ENCODE measurements at regions not wholly inside any gene's neighbourhood (a gene's known extent, or its start where the extent isn't known, plus 50 kb on each side); places are given as distances from the start of the nearest gene placed in this dataset.

DNA sequence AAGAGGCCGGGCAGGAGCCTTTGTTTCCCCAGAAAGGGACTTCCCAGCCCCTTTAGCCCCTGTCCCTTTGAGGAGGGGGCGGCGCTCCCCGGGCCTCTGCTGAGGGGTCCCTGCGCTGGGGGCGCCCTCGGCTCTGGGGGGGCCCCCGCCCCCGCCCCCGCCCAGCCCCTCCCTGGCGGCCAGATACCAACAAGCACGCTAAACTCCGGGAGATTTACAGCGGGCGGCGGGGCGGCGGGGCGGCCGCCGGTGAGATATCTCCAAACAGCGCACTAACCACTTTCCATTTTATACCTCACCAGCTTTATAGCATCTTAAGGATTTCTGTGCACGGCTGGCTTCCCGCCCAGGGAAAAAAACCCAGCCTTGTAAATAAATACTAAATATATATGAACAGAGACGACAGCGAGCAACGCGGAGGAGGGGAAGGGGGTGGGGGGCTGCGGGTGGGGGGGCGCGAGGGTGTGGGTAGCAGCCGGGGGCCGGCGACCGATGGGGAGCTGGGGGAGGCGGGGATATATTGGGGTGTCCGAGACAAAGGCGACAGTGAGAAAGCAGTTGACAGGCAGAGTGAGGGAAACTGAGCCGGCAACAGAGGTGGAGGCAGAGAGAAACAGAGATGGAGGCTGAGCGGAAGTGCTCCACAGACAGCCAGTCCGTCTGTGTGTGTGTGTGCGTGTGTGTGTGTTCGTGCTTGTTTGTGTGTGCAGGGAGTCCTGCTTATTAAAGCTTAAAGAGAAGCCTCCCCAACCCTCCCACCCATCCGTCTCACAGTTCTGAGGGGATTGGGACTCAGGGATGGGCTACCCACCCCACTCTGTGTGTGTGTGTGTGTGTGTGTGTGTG lies 85.8 kb downstream of the HIF1AN start:
- no peak overlapping the region for H3K4me3 ChIP-seq
- ATAC-seq (no peak), DNase-seq (no peak)
- no peaks in the 10 kb centered on the region for H3K4me1 ChIP-seq
- peaks cover 34 to 67% (median 66%) of the 10 kb centered on the region in 3 donors for H3K27me3 ChIP-seq
- in situ Hi-C loops (cut with MboI; ENCODE audit: low sequenced_read_pairs in 4 of 4) (no loop called here), intact Hi-C loops (cut with DNase I; ENCODE audit: low total_unique reads) (no loop called here)
- no peaks in the 10 kb centered on the region for H3K36me3 ChIP-seq
- no peak for TF ChIP-seq POLR2A (IDR thresholded peaks at IDR 0.05)
- TF ChIP-seq, protein P1, sequence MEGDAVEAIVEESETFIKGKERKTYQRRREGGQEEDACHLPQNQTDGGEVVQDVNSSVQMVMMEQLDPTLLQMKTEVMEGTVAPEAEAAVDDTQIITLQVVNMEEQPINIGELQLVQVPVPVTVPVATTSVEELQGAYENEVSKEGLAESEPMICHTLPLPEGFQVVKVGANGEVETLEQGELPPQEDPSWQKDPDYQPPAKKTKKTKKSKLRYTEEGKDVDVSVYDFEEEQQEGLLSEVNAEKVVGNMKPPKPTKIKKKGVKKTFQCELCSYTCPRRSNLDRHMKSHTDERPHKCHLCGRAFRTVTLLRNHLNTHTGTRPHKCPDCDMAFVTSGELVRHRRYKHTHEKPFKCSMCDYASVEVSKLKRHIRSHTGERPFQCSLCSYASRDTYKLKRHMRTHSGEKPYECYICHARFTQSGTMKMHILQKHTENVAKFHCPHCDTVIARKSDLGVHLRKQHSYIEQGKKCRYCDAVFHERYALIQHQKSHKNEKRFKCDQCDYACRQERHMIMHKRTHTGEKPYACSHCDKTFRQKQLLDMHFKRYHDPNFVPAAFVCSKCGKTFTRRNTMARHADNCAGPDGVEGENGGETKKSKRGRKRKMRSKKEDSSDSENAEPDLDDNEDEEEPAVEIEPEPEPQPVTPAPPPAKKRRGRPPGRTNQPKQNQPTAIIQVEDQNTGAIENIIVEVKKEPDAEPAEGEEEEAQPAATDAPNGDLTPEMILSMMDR (IDR thresholded peaks at IDR 0.05 in 4 of 5, conservative IDR thresholded peaks at IDR 0.05 in 1 of 5), result no peak
- H3K9me3 ChIP-seq, result no peaks in the 10 kb centered on the region
- no peak overlapping the region for H3K27ac ChIP-seq

DNA sequence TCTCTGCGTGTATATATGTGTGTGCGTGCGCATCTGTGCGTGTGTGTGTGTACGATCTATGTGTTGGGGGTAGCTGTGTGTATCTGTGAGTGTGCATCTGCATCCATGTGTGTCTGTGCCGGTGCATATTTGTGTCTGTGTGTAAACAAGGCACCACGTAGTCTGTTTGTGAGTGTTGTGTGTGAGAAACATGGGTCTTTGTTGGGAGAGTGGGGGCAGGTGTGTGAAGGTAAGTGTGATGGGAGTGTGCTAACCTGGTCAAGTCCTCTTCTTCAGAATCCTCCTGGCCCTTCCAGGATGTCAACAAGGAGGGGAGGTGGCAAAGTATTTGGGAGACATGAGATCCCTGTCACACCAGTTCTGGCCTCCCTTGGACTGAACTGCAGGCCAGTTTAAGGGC lies 87.2 kb downstream of the HIF1AN start:
- ATAC-seq (no peak), DNase-seq (no peak)
- no peak overlapping the region for H3K4me3 ChIP-seq
- H3K36me3 ChIP-seq, result no peaks in the 10 kb centered on the region
- no peak overlapping the region for H3K27ac ChIP-seq
- intact Hi-C loops (cut with DNase I; ENCODE audit: low total_unique reads), result no loop called here
- H3K4me1 ChIP-seq, result no peaks in the 10 kb centered on the region
- in situ Hi-C loops (cut with MboI; ENCODE audit: low sequenced_read_pairs in 4 of 4), result no loop called here
- no peaks in the 10 kb centered on the region for H3K9me3 ChIP-seq
- peaks cover 31 to 65% (median 56%) of the 10 kb centered on the region in 3 donors for H3K27me3 ChIP-seq
- TF ChIP-seq, protein P1 (IDR thresholded peaks at IDR 0.05 in 4 of 5, conservative IDR thresholded peaks at IDR 0.05 in 1 of 5), result no peak
- no peak for TF ChIP-seq POLR2A (IDR thresholded peaks at IDR 0.05)

DNA sequence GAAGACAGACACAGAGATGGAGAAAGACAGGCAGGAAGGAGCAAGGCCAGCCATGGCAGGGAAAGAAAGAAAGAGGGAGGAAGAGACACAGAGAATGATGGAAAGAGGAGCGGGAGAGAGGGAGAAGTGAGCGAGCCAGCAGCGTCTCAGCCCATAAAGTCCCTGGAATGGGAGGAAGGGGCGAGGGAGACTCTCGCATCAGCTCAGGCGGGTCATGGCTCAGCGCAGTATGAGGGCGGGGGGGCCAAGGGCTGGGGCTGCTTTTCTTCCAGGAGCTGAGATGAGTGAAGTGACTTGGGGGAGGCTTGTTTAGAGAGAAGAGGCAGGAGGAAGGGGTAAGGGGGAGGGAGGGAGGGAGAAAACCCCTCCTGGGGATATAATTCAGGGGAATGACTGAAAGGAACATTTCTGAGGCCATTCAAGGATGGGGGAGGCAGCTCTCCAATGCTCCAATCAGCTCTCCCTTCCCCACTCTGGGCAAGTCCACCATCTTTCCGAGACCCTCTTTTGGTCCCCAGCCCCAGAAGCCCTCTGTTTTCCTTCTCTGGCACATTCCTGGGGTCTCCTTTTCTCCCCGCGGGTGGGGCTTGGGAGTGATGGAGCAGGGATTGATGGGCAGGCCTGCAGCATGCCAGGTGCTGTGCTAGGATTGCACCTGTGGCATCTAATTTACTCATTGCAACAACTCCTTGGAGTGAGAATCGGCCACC lies 87.9 kb downstream of the HIF1AN start:
- in situ Hi-C loops (cut with MboI; ENCODE audit: low sequenced_read_pairs in 4 of 4), result no loop called here
- Histone ChIP-seq H3K27ac (no peak overlapping the region), H3K9me3 (no peaks in the 10 kb centered on the region), H3K4me3 (no peak overlapping the region), H3K27me3 (peaks cover 31 to 58% (median 51%) of the 10 kb centered on the region in 3 donors), H3K36me3 (no peaks in the 10 kb centered on the region), H3K4me1 (no peaks in the 10 kb centered on the region)
- TF ChIP-seq, protein P1 (IDR thresholded peaks at IDR 0.05 in 4 of 5, conservative IDR thresholded peaks at IDR 0.05 in 1 of 5), result no peak
- TF ChIP-seq POLR2A (IDR thresholded peaks at IDR 0.05), result no peak
- intact Hi-C loops (cut with DNase I; ENCODE audit: low total_unique reads), result no loop called here
- ATAC-seq, result no peak
- no peak for DNase-seq

DNA sequence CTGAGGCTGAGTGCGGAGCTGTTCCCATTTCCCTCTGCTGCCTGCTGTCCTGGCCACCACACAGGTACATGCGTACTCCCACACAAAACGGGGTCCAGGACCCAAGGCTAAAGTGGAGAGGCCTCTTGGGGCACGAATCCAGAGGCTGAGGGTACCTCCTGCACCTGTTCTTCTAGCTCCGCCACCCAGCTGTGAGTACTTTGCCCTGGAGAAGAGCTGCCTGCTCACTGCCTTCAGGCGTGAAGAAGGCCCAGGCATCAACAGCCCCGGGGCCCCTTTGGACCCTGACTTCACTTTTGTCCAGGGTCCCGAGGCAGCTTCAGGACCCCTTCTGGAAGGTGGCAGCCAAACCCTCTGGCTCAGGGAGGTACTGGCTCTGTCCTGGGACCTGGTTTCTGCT lies 88.6 kb downstream of the HIF1AN start:
- TF ChIP-seq, protein P1 (IDR thresholded peaks at IDR 0.05 in 4 of 5, conservative IDR thresholded peaks at IDR 0.05 in 1 of 5), result no peak
- TF ChIP-seq POLR2A (IDR thresholded peaks at IDR 0.05), result no peak
- H3K36me3 ChIP-seq, result no peaks in the 10 kb centered on the region
- no peak for DNase-seq
- H3K4me1 ChIP-seq, result no peaks in the 10 kb centered on the region
- H3K27me3 ChIP-seq, result peaks cover 31 to 58% (median 51%) of the 10 kb centered on the region in 3 donors
- no peaks in the 10 kb centered on the region for H3K9me3 ChIP-seq
- intact Hi-C loops (cut with DNase I; ENCODE audit: low total_unique reads), result no loop called here
- in situ Hi-C loops (cut with MboI; ENCODE audit: low sequenced_read_pairs in 4 of 4), result no loop called here
- H3K27ac ChIP-seq, result no peak overlapping the region
- no peak overlapping the region for H3K4me3 ChIP-seq
- ATAC-seq, result no peak
